Caco-2 (cell line): ENCODE measurements at regions not wholly inside any gene's neighbourhood (a gene's known extent, or its start where the extent isn't known, plus 50 kb on each side); places are given as distances from the start of the nearest gene placed in this dataset.

Source experiments
- BruUV-seq: library from RNA; stranded (reverse); fragments of 400-500 nt; replicated peaks from 2 replicates; lab custom pipeline; 2021; lab: Mats Ljungman, UMichigan
- CTCF ChIA-PET: fragments of 300-600 bp; sonication (Branson Sonifier 250); formaldehyde crosslinking; loops from one replicate; lab custom pipeline; 2022; ENCODE audit warnings: antibody characterized with exemption; lab: Charles Lee
- POLR2A ChIA-PET: fragments of 300-600 bp; sonication (Branson Sonifier 250); formaldehyde crosslinking; loops from one replicate; lab custom pipeline; 2022; ENCODE audit warnings: antibody characterized with exemption; lab: Charles Lee
- DNase-seq, 2 experiments: peaks; one replicate each; pipeline versions ENCODE4 v3.0.0 to v3.0.0-alpha.2; 2020 to 2022
- H3K27me3 ChIP-seq: replicated peaks from 2 replicates; pipeline ENCODE4 v1.6.0; 2011; ENCODE audit warnings: low read length; ENCODE audit not compliant: control insufficient read depth, insufficient read depth
- H3K36me3 ChIP-seq: 2 replicates; pipeline ENCODE4 v1.5.1; 2011; ENCODE audit warnings: low read length; ENCODE audit not compliant: control insufficient read depth, insufficient read depth
- H3K4me1 ChIP-seq: fragments of 250-450 bp; sonication (Bioruptor Pico); 2 replicates; pipeline ENCODE4 v1.5.1; 2020; ENCODE audit warnings: mild to moderate bottlenecking
- H3K4me3 ChIP-seq: 2 replicates; pipeline ENCODE4 v1.5.1; 2011; ENCODE audit warnings: low read depth, mild to moderate bottlenecking, control low read depth, low read length
- H3K9me3 ChIP-seq: fragments of 250-450 bp; sonication (Bioruptor Pico); 2 replicates; pipeline ENCODE4 v1.5.1; 2020; ENCODE audit warnings: mild to moderate bottlenecking, moderate library complexity
- H3K27ac Mint-ChIP-seq: one replicate; pipeline ENCODE4 v1.8.0; 2022; ENCODE audit warnings: mixed read lengths; ENCODE audit not compliant: unreplicated experiment
- H3K27me3 Mint-ChIP-seq: one replicate; pipeline ENCODE4 v1.8.0; 2022; ENCODE audit warnings: mixed read lengths; ENCODE audit not compliant: insufficient read depth, unreplicated experiment
- H3K36me3 Mint-ChIP-seq: one replicate; pipeline ENCODE4 v1.8.0; 2022; ENCODE audit warnings: mild to moderate bottlenecking, mixed read lengths; ENCODE audit not compliant: insufficient read depth, unreplicated experiment
- H3K4me1 Mint-ChIP-seq: one replicate; pipeline ENCODE4 v1.8.0; 2022; ENCODE audit warnings: low read depth, mixed read lengths; ENCODE audit not compliant: unreplicated experiment
- H3K4me3 Mint-ChIP-seq: one replicate; pipeline ENCODE4 v1.8.0; 2022; ENCODE audit warnings: mild to moderate bottlenecking, moderate library complexity, mixed read lengths; ENCODE audit not compliant: unreplicated experiment
- H3K9me3 Mint-ChIP-seq: one replicate; pipeline ENCODE4 v1.8.0; 2022; ENCODE audit warnings: mixed read lengths; ENCODE audit not compliant: unreplicated experiment
- CTCF ChIP-seq, 2 experiments: fragments of 200-600 bp in 1 of 2; IDR thresholded peaks; 1 replicate in 1 of 2; 2 replicates in 1 of 2; pipeline versions ENCODE4 v1.5.1 to v1.8.0; 2011 to 2022; ENCODE audit warnings: antibody characterized with exemption in 1 of 2, control low read depth in 1 of 2, inconsistent platforms in 1 of 2, low read depth in 1 of 2, low read length in 1 of 2, mild to moderate bottlenecking in 1 of 2, moderate library complexity in 1 of 2; ENCODE audit not compliant: insufficient read depth in 1 of 2, severe bottlenecking in 1 of 2, unreplicated experiment in 1 of 2
- intact Hi-C: fragments of 100-400 bp; cut with micrococcal nuclease; formaldehyde crosslinking; loops from one replicate; pipeline ENCODE4 v1.10.0; 2022; ENCODE audit not compliant: unreplicated experiment

DNA sequence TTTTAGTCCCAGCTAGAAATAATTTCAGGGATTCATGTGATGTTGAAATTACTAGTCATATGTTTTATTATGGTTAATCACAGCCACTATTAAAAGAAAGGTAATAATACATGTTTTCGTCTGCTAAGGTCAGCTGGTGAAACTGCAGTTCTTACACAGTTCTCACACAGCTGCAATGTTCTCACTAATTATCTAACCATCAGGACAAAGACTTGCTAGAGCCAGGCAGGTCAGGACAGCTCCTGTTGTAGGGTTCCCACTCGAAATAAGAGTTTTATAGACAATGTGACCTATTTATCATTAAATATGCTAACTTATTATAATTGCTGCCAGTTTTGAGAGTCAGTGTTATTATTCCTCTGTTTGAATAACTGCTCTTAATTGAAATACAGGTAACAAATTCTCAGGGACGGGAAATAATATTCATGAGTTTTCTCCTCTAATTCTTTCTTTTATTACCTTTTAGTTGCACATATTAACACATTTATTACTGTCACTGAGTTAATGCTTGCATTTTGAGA is 97.9 kb downstream of the GJA1 start:
- Mint-ChIP-seq H3K4me1 (no peaks in the 10 kb centered on the region), H3K9me3 (no peaks in the 10 kb centered on the region), H3K27me3 (no peaks in the 10 kb centered on the region), H3K27ac (no peak overlapping the region), H3K4me3 (no peak overlapping the region), H3K36me3 (no peaks in the 10 kb centered on the region)
- intact Hi-C loops: no loop called here
- ChIA-PET POLR2A (no interaction called here), CTCF (no interaction called here)
- no peak for DNase-seq
- Histone ChIP-seq H3K27me3 (no peaks in the 10 kb centered on the region), H3K4me3 (no peak overlapping the region), H3K4me1 (no peaks in the 10 kb centered on the region), H3K36me3 (no peaks in the 10 kb centered on the region), H3K9me3 (no peaks in the 10 kb centered on the region)
- no peak for TF ChIP-seq CTCF (IDR thresholded peaks at IDR 0.05; ENCODE audit: insufficient read depth in 1 of 2, low read depth in 1 of 2, low read length in 1 of 2, severe bottlenecking in 1 of 2, unreplicated experiment in 1 of 2)
- BruUV-seq: no TSS peak

DNA sequence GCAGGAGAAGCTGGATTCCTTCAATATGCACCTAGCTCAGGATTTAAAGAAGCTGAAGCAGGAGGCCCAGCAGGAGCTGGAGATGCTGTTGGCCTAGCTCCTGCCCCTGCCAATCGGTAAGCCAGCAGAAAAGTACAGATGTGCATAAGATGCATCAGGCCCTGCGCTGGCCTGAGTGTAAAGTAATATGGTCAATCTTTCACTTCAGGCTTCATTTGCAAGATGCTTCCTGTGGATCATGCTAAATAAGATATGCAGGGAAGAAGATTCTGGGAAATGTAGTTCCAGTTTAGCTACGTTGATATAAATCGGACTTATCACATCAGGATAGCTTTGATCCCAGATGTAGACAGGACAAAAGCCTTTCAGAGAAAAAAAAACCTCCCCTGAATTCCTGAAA is 100.3 kb downstream of the GJA1 start:
- Histone ChIP-seq H3K4me1 (no peaks in the 10 kb centered on the region), H3K9me3 (no peaks in the 10 kb centered on the region), H3K27me3 (no peaks in the 10 kb centered on the region), H3K4me3 (no peak overlapping the region), H3K36me3 (no peaks in the 10 kb centered on the region)
- Mint-ChIP-seq H3K9me3 (no peaks in the 10 kb centered on the region), H3K27ac (no peak overlapping the region), H3K4me1 (no peaks in the 10 kb centered on the region), H3K27me3 (no peaks in the 10 kb centered on the region), H3K4me3 (no peak overlapping the region), H3K36me3 (no peaks in the 10 kb centered on the region)
- CTCF ChIA-PET: no interaction called here
- POLR2A ChIA-PET: no interaction called here
- intact Hi-C loops: no loop called here
- BruUV-seq: no TSS peak
- no peak for TF ChIP-seq CTCF (IDR thresholded peaks at IDR 0.05; ENCODE audit: insufficient read depth in 1 of 2, low read depth in 1 of 2, low read length in 1 of 2, severe bottlenecking in 1 of 2, unreplicated experiment in 1 of 2)
- DNase-seq: no peak

- no peak for DNase-seq
- ChIA-PET CTCF (no interaction called here), POLR2A (no interaction called here)
- Mint-ChIP-seq H3K4me3 (no peak overlapping the region), H3K9me3 (no peaks in the 10 kb centered on the region), H3K36me3 (no peaks in the 10 kb centered on the region), H3K27ac (no peak overlapping the region), H3K27me3 (no peaks in the 10 kb centered on the region), H3K4me1 (no peaks in the 10 kb centered on the region)
- TF ChIP-seq CTCF (IDR thresholded peaks at IDR 0.05; ENCODE audit: insufficient read depth in 1 of 2, low read depth in 1 of 2, low read length in 1 of 2, severe bottlenecking in 1 of 2, unreplicated experiment in 1 of 2): no peak
- Histone ChIP-seq H3K9me3 (no peaks in the 10 kb centered on the region), H3K4me1 (no peaks in the 10 kb centered on the region), H3K4me3 (no peak overlapping the region), H3K36me3 (no peaks in the 10 kb centered on the region), H3K27me3 (no peaks in the 10 kb centered on the region)
- intact Hi-C loops: no loop called here
- BruUV-seq: no TSS peak
Measured at GRCh38 chr6:121536345-121536744, 100.9 kb downstream of the GJA1 start.
